ENCODE measurements at regions not wholly inside any gene's neighbourhood (a gene's known extent, or its start where the extent isn't known, plus 50 kb on each side); places are given as distances from the start of the nearest gene placed in this dataset.

GRCh38 chr3:21292971-21293370, 458.0 kb downstream of the ZNF385D start:
- intact Hi-C loops (cut with DNase I; ENCODE audit: low total_unique reads) = no loop called here
- 38 to 49% (median 48%) methylated on average over 2 of the region's 2 CpGs for WGBS, 5 donors
- TF ChIP-seq EP300 (IDR thresholded peaks at IDR 0.05) (no peak), POLR2A (IDR thresholded peaks at IDR 0.05) (no peak), CTCF (IDR thresholded peaks at IDR 0.05) (no peak), POLR2AphosphoS5 (IDR thresholded peaks at IDR 0.05) (no peak)

DNA sequence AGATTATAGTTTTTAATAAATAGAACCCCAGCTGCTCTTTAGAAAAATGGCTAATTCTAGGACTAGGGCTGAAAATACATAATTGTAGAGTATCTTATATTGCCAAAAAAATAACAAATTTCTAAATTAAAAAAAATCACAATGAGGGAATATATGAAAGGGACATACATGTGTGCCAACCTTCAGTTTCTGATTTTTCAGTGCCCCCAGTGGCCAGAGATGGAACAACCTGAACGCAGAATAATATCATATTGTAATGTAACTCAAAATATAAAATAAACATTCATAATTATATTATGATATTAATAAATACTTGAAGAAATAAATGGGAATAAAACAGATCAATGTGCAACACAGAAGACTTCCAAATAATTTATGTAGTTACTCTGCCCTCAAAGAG, 460.5 kb downstream of the ZNF385D start:
- intact Hi-C loops (cut with DNase I; ENCODE audit: low total_unique reads) = no loop called here
- H3K27me3 ChIP-seq = no peaks in the 10 kb centered on the region
- H3K9me3 ChIP-seq = peaks cover 0 to 11% (median 6%) of the 10 kb centered on the region in 4 donors
- 72 to 85% (median 77%) methylated on average over 1 of the region's 1 CpG for WGBS, 5 donors
- no peak overlapping the region for H3K4me3 ChIP-seq
- peaks cover 0 to 8% (median 0%) of the 10 kb centered on the region in 4 donors for H3K4me1 ChIP-seq
- TF ChIP-seq CTCF (IDR thresholded peaks at IDR 0.05) (peak in 3 of 7 experiments; percentile 37 to 65 (median 45)), POLR2A (IDR thresholded peaks at IDR 0.05) (no peak)
- H3K36me3 ChIP-seq = no peaks in the 10 kb centered on the region
- H3K27ac ChIP-seq = no peak overlapping the region
- no peak for DNase-seq

More at GRCh38 chr3:21292971-21293370, 458.0 kb downstream of the ZNF385D start:
- no peaks in the 10 kb centered on the region for H3K27me3 ChIP-seq
- H3K9me3 ChIP-seq = peaks cover 0 to 6% (median 0%) of the 10 kb centered on the region in 4 donors
- no peak overlapping the region for H3K27ac ChIP-seq
- no peak overlapping the region for H3K4me3 ChIP-seq
- DNase-seq = no peak
- H3K4me1 ChIP-seq = peaks cover 0 to 8% (median 0%) of the 10 kb centered on the region in 4 donors
- no peaks in the 10 kb centered on the region for H3K36me3 ChIP-seq

DNA sequence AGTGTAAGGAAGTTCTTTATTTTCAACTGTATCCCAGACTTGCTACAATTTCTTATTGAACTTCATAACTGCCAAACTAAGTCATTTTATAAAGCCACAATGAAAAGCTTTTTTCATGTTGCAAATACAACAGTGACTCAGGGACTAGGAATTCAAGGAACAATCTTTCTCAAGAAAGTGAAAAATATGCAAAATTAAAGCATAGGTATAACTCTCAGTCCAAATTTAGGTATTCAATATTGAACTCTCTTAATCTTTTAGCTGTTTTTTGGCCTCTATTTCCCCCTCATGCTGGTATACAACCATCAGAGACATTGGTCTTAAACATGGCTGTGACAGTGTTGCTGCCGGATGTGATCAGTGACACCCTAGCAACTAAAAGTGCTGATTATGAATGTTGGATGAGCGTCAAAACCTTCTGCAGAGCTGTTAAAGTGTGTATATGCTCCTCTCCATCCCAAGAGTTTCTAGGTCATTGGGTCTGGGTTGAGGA, 476.9 kb downstream of the ZNF385D start:
- Histone ChIP-seq H3K27me3 (no peaks in the 10 kb centered on the region), H3K27ac (no peak overlapping the region), H3K4me1 (no peaks in the 10 kb centered on the region), H3K36me3 (no peaks in the 10 kb centered on the region), H3K4me3 (no peak overlapping the region), H3K9me3 (peaks cover 0 to 10% (median 4%) of the 10 kb centered on the region in 4 donors)
- WGBS, 5 donors = 88 to 93% (median 90%) methylated on average over 2 of the region's 2 CpGs
- intact Hi-C loops (cut with DNase I; ENCODE audit: low total_unique reads) = no loop called here
- TF ChIP-seq POLR2AphosphoS5 (IDR thresholded peaks at IDR 0.05) (no peak), POLR2A (IDR thresholded peaks at IDR 0.05) (no peak), EP300 (IDR thresholded peaks at IDR 0.05) (no peak), CTCF (IDR thresholded peaks at IDR 0.05) (no peak)
- DNase-seq = peak in 1 of 2 donors; percentile 16

DNA sequence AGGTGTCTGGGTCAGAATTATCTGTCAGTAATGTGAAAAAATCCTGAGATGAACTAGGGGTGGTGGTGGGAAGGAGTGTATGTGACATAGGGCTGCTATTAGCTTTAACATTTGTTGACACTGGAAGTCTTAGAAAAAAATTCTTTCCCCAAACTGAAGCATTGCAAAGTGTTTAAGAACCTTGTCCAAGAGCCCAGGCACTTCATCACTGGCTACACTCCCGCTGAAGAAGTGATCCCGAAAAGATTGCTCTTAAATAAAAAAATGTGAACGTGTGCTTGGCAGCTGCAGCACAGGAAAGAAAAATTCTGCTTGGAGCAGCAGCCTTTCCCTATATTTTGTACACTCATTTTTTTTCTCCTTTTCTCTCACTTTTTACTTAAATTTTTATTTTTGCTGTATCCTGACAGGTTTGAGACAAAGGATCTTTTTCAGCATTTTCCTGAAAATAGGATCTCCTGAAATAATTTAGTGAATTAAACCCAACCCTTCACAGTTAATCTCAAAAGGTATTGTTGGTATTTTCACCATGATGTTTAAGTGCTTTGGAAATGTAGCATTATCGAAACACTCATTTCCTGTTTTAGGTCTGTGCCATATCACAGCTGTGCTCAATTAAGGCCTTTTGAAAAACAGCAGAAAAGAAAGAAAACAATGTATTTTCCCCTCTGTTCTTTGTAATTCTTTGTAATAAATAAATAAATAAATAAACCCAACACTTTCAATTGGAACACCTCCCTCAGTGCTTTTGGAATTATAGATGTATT, 477.6 kb downstream of the ZNF385D start:
- TF ChIP-seq CTCF (IDR thresholded peaks at IDR 0.05) (no peak), EP300 (IDR thresholded peaks at IDR 0.05) (no peak), POLR2AphosphoS5 (IDR thresholded peaks at IDR 0.05) (no peak), POLR2A (IDR thresholded peaks at IDR 0.05) (no peak)
- H3K27me3 ChIP-seq = no peaks in the 10 kb centered on the region
- no peaks in the 10 kb centered on the region for H3K36me3 ChIP-seq
- H3K27ac ChIP-seq = no peak overlapping the region
- H3K4me1 ChIP-seq = no peaks in the 10 kb centered on the region
- WGBS, 5 donors = 43 to 67% (median 59%) methylated on average over 4 of the region's 4 CpGs
- peaks cover 0 to 10% (median 4%) of the 10 kb centered on the region in 4 donors for H3K9me3 ChIP-seq
- peak in 1 of 2 donors; percentile 63 for DNase-seq
- intact Hi-C loops (cut with DNase I; ENCODE audit: low total_unique reads) = no loop called here
- H3K4me3 ChIP-seq = no peak overlapping the region
